ENCODE measurements at regions not wholly inside any gene's neighbourhood (a gene's known extent, or its start where the extent isn't known, plus 50 kb on each side); places are given as distances from the start of the nearest gene placed in this dataset.

GRCh38 chr20:60214901-60215815 lies 256.9 kb downstream of the CDH26 start (continued):
- no peak for TF ChIP-seq RNF2 (IDR thresholded peaks at IDR 0.05; ENCODE audit: borderline replicate concordance, low read depth, low read length, missing control alignments, poor library complexity, severe bottlenecking)
- no peak for TF ChIP-seq CHD7 (IDR thresholded peaks at IDR 0.05; ENCODE audit: insufficient replicate concordance, low read length)

All from H1 (cell line).